CD4-positive, alpha-beta T cell treated with Interleukin-15 for 4 hours (primary cell): ENCODE measurements at regions not wholly inside any gene's neighbourhood (a gene's known extent, or its start where the extent isn't known, plus 50 kb on each side); places are given as distances from the start of the nearest gene placed in this dataset.

Experiments
- DNase-seq: peaks from one replicate; pipeline ENCODE4 v3.0.0-alpha.2; 2020; ENCODE audit warnings: low spot score

DNA sequence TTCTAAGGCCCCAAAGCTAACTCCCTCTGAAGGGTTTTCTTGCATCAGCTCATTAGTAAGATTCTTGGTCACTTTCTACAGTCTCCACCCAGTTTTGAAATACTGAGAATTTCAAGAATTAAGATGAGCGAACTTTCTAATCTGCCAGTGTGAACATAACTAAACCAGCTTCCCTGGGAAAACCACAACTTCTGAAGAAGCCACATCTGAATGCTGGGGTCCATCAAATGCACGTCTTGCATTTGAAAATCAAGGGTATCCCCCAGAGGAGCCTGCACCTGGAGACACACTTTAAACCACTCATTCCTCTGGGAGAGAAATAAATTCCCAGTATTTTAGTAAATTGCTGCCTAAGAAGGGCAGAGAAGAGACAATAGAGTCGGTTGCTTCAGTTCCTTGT lies 292.1 kb upstream of the CDH4 start:
- DNase-seq, result no peak

DNA sequence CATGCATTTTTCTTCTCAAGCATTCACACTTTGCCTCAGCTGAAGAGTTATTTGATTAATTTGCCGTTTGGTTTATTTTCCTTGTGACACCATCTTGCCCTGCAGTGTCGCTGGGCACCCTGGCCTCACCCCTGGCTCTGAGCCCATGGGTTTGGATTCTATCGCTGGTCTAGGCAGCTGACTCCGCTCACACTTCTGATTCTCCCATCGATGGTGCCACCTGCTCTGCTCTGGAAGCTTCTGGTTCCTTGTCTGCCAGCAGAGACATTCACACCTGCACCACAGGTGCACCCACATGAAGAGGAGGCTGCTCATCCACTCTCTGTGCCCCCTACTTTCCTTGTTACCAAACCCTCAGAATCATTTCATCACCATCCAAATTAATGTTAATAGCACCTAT lies 291.6 kb upstream of the CDH4 start:
- no peak for DNase-seq

DNA sequence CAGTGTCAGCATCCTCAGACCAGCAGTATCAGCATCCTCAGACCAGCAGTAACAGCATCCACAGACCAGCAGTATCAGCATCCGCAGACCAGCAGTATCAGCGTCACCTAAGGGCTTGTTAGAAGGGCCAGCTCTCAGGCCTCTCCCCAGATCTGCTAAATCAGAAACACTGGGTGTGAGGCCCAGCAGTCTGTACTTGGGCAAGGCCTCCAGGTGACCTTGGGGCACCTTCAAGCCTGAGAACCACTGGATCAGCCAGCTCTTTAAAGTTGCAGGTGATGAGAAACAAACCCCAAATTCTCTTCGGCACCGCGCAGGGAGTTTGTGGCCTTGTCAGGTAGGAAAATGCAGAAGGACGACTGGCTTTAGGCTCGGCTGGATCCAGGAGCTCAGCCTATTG lies 290.5 kb upstream of the CDH4 start:
- DNase-seq, result no peak

DNA sequence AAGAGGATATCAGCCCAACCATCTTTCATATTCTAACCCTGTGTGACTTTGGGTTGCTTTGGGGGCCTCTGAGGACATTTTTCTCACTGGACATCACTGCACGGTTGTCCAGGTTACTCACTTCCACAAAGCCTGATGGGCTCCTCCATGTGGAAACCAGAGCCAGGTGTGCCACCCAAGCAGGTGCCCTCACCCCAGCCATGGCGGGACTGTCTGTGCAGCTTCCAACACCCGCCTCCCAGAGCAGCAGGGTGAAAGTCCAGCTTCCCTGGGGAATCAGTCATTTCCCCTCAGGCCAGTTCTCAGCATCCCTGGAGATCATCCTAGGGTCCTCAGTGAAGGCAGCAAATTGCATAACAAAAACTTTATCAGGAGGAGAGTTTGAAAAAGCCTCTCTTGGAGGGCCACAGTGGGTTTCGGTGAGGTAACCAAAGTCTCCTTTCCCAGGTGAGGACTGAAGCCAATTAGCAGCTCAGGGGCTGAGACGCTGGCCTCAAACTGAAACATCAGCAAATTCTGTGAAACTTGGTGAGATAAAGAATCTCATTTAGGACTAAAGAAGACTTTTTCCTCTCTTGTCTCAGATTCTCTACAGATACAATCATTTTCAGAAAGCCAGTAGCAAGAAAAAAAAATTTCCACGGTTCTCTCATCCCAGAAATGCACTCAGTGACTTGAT lies 289.6 kb upstream of the CDH4 start:
- DNase-seq, result no peak

DNA sequence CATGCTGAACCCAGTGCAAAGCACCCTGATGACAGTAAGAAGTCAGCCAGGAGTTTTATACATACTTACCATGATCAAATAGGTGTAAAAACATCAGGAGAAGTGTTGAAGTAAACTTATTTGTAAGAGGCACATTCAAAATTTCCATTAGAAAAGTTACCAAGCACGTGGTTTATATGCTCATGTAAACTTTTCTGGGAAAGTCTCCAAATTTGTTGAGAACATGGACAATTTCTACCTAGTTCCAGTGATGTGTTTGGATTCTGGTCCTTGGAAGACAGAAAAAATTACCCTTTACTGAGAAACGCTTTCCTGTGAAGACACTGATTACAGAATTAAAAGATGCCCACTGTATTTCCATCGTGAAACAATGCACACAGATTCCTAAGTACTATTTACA lies 288.9 kb upstream of the CDH4 start:
- no peak for DNase-seq

DNA sequence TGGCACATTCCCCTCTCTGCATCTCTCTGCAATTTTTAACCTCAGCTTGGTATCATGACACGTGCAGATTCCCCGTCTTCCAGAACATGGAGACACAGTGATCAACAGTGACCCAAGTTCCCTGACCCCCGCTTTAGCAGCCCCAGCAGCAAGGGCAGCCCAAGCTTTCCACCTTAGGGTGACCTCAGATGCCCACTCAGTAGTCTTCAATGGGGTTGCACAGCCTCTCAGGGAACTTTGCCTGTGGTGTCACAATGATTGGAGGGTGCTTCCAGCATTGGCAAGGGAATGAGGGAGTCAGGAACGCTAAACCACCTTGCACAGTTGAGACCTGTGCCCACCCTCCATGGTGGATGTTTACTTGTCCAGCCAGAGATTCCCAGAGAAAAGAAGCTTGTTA lies 287.1 kb upstream of the CDH4 start:
- DNase-seq, result no peak

DNA sequence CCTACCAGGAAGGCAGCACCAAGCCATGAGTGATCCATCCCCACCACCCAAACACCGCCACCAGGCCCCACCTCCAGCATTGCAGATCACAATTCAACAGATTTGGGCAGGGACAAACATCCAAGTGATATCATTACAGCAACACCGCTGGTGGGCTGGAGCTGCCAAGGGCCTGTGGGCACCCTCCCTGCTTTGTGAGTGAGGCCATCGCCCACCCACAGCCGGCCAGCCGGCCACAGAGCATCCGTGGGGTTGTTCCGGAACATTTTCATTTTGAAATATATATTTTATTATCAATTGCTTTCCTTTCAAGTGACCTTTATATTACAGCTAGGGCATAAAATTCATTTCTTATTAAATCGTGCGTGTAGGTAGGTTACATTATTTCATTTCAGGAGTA lies 286.0 kb upstream of the CDH4 start:
- DNase-seq, result no peak

DNA sequence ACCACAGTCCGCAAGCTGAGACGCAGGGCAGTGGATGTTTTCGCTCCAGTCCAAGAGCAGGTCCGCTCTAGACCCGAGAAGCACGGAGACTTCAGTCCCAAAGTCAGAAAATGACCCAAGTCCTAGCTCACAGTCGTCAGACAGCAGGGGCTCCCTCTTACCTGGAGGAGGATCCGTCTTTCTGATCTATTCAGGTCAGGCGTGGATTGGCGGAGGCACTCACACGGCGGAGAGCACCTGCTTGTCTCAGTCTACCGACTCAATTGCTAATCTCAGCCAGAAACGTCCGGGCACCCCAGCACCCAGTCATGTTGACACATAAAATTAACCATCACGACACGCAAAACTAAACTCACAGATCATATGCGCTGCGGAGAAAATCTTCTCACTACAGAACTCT lies 285.3 kb upstream of the CDH4 start:
- DNase-seq, result no peak

DNA sequence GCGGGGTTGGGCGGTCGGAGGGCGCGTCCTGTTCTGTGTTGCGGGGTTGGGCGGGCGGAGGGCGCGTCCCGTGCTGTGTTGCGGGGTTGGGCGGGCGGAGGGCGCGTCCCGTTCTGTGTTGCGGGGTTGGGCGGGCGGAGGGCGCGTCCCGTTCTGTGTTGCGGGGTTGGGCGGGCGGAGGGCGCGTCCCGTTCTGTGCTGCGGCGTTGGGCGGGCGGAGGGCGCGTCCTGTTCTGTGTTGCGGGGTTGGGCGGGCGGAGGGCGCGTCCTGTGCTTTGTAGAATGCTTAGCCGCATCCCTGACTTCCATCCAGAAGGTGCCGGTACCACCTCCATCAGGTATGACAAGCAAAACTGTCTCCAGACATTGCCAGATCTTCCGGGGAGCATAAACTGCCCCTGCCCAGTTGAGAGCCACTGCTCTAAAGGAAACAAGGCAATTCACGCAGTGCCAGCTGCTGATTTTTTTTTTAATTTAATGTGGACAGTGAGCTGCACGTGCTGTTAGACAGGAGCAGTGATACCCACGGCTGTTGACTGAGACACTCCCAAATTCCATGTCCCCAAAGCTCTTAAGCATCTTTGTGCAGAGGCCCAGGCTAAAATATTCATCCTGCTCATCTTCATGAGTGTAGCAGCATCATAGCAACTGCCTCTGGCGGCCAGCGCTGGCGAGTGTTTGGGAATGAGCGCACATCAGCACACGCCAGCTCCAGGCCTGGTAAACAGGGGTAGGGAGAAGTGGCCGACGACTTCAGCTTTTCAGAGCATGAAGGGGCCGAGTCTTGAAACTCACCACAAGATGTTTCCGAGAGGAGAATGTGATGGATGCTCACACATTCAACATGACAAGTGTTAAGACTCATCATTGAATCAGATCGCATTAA lies 284.4 kb upstream of the CDH4 start:
- DNase-seq, result no peak

DNA sequence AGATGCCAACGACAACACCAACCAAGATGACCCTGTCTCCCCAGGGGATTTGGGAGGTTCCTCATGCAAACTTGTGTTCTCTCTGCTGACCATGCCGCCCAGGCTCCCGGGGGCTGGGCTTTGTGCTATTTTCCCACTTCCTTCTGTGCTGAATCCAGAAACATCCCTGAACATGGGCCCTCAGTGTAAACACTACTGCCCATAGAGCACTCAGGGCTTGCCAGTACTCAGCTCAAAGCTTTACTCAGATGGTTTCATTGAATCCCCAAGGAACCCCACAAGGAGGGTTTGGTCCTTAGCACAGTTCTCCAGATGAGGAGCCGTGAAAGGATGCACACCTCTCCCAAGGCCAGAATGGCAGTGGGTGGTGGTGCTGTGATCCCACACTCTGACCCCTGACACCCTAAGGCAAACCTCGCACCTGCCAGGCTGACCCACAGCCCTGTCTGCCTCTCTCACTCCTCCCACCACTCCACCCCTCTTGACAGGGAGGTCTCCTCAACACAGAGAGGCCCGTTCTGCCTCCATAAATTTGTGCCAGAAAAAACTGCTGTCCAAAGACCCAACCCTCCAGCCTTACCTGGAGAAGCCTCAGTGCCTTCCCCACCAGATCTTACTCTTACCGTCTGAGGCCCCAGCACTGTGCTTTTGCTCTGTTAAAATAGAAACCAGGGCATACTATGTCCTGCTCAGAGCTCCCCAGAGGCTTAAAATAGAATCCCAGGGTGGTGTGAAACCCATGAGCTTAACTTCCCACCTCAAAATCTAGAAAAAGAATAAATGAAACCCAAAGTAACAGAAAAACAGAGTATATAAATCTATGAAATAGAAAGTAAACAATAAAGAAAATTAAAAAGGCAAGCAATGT lies 283.0 kb upstream of the CDH4 start:
- DNase-seq, result no peak

DNA sequence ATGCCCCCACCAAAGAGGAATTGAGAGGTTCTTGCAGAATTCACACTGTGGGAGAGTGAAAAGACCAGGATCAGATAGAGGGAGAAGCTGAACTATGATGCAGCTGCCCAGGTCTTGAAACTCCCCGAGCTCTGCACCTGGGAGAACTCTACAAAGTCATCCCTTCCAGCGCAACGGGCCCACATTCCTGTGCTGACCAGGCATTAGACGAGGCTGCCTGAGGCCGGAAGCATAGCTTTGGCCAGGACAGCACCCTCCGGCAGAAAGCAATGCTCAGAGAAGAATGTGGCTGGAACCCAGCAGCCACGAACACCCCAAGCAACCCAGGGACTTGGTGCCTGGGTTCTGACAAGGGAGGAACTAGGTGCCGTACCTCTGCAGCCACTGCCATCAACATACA lies 281.5 kb upstream of the CDH4 start:
- no peak for DNase-seq

DNA sequence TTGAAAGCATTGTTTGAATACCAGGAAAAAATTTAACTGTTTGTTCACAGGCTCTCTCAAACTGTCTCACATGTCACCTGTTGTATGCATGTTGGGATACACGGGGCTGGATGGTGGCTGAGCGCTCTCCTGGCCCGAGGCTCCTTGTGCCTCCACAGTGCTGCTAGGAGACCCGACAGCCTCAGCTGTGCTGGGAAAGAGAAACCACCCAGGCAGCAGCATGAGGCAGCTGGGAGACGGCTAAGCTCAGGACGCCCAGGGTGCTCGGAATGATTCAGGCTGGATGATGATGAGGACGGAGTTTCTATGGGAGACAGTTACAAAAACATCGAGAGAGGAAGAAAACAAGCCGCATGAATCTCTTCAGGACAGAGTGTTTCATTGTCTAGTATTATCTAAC lies 278.0 kb upstream of the CDH4 start:
- DNase-seq, result no peak

DNA sequence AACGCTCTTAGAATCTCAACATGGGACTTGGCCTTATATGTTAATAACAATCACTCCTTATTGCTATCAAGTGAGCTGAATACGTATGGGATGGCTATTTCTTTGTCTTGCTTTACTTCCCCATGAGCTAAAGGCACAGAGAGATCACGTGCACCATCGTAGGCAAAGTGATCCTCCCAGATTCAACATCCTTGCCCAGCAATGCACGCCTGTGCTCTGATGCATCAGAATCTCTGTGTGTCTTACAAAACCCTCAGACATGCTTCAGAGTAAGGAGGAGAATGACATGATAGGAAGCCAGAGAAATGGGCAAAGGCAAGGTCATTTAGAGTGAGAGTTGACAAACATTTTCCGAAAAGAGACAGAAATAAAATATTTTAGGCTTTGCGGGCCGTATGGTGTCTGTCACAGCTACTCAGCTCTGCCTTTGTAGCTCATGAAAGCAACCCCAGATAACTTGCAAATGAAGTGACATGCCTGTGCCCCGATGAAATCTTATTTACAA lies 277.6 kb upstream of the CDH4 start:
- DNase-seq, result no peak

DNA sequence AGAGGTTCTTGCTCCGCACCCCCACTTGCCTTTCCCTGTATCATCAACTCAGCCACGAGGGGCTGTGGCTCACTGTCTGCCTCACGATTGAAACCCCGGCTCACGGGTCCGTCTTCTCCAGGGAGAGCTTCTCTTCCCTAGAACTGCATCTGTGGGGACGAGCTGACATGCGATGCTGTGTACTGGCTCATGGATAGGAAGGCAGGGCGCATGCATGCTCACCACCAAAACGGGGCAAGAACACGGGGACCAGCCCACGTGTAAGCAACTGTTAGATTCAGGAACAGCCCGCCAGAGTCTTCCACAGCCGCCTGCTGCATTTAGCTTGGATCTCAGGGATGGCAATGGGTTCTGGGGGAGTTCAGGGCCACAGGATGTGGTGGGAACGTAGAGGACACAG lies 275.9 kb upstream of the CDH4 start:
- no peak for DNase-seq

DNA sequence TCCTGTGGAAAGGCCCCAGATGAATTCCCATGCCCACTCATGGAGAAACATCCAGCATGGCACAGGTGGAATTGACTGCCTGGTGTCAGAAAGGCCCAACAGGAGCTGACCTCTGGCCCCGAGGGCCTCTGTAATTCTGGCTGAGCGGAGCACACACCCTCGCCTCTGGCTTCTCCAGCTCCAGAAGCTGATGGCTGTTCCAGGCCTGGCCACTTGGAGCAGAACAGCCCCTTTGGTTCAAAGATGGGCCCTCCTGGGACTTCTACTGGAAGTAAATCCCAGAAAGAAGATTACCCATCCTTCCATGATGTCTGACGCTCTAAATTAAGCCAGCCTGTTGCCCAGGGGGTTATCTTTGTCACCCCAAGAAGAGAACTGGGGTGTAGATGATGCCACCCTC lies 275.1 kb upstream of the CDH4 start:
- no peak for DNase-seq

DNA sequence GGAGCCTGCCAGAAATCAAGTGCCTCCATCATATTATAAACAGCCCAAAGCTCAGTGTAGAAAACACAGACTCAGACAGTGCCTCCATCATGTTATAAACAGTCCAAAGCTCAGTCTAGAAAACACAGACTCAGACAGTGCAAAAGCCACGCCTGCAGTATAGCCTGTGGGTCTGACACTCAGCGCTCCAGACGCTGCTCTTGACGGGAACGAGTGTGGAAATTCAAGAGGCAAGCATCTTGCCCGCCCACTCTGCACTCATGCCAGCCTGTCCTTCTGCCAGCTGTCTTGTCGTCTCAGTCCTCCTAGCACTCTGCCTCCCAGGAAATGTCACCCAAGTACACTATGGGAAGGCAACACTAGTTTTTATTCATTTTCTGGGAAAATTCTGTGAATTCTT lies 274.2 kb upstream of the CDH4 start:
- no peak for DNase-seq

DNA sequence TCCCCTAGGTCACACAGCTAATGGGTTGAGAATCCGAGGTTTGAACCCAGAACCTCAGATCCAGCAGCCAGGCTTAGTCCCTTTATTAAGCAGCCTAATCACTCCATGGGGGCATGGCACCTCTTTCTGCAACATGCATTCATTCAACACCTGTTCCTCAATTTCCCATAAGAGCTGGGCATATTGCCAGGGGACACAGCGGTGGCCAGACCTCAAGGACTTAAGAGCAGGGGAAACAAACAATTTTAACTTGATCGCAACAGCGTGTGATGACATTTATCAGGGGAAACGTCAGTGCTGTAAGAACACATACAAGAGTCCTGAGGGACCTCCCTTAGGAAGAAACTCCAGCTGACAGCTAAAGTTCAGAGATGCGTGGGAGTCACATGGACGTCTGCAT lies 267.4 kb upstream of the CDH4 start:
- DNase-seq, result no peak

DNA sequence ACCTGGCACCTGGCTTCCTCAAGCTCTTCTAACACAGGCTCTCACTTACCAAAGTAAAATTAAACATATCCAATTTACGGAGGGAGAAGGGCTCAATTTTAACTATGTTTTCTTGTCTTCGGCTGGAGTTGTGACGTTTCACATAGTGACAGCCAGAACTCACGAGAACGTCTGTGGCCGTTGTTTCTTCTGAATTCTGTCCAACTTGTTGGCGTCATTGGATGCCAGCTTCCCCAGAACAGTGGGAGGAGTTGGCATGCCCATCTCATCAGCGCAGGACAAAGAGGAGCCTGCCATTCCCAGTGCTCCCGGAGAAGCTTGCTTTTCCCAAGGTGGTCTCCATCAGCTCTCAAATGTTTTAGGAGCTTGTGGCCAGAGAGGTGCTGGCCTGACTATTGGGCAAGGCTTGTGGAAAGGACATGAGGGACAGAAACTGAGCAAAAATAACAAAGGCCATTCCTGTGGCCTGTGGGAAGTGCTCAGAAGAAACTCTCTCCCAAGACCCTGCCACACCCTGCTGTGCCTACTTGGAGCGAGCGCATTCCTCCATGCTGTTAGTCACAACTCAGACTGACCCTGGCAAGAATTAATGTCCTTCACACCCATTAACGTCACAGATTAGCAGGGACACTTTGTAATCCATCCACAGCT lies 265.4 kb upstream of the CDH4 start:
- no peak for DNase-seq

DNA sequence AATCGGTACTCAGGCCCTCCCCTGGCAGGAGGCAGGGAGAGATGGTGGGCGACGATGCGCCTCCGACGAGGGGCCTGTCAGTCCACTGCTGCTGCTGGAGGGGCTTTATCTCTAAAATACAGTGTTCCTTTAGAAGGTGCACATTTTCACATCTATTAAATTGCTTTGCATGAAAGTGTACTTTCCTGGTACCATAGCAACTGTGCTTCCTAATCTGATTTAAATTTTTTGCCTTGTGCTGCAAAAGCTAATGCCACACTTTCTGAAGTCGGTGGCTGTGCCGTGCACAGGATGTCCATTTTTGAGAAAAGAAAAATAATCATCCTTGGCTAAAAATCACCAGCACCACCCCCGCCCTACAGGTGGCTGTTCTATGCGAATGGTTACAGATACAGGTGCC lies 262.0 kb upstream of the CDH4 start:
- no peak for DNase-seq

DNA sequence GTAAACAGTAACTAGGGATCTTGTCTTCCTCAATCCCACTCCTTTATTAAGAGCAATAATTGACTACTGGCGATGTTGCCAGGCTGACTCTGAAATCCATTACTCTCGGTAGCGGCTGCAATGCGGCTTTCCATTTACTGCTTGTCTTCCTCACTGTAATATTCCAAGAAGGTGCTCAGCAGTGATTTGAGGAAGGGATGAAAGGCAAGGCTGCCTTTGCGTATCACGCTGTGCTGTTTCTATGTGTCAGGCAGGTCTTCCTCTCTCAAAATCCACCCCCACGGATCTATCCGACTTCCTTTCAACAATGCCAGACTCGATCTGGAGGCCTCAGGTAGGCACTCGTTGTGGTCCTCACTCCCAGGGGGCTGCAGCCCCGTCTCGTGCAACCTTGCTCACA lies 261.4 kb upstream of the CDH4 start:
- no peak for DNase-seq

DNA sequence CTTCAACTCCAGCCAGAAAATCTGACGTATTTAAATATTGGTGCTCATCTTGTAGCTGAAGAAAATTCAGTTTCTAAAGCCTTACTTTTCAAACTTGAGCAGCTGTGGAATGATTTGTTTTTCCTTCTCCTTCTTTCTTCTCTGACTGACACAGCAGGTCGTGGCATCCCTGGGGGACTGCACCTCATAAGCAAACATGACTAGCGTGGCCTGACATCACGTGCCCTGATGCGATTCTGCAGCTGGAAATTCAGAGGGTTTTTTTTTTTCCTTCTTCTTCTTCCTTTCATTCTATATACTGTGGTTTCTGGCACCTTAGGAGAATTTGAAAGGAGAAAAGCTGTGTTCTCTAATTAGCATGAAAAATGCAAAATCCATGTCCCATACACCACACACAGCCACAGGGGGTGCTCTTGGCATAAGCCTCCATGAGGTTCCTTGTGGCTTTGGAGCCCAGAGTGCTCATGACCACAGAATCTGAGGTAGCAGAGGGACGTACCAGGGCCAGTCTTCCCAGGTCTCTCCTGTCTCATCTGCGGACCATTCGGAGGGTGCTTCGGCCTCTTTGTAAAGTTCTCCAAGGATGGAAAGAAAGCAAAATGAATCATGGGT lies 258.5 kb upstream of the CDH4 start:
- no peak for DNase-seq

DNA sequence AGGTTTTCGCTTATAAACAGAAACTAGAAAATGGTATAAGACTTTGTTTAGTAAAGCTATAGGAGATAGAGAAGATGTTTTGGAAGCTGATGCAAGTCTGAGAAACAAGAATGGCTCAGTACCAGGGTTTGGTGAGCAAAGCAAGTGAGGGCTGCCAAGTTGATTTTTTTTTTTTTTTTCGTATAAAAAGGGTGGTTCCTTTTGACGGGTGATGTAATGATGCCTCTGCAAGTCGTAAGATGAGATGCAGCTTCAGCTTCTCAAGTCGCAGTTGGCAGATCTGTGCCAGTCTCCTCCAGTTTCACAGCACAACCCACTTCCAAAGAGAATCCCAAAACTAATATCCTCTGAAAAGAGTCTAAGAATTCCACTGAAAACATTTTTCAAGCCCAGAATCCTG lies 252.8 kb upstream of the CDH4 start:
- no peak for DNase-seq
